Cardiac muscle cell (in vitro differentiated cells and primary cell): ENCODE measurements at regions not wholly inside any gene's neighbourhood (a gene's known extent, or its start where the extent isn't known, plus 50 kb on each side); places are given as distances from the start of the nearest gene placed in this dataset.
"Not testable (repeated sequence)": the region's sequence is repeated elsewhere in the genome, so short reads cannot be mapped to it uniquely, and the experiment has no call there.

Experiments used
- DNase-seq, 2 donors: peaks; one replicate each; pipeline versions ENCODE4 v3.0.0 to v3.0.0-alpha.2; 2010 to 2017; ENCODE audit warnings: low read depth in 1 of 2, low spot score in 1 of 2
- H3K27ac ChIP-seq: fragments of 200-600 bp; sonication (generic); 2 replicates; pipeline ENCODE4 v1.5.1; 2016
- H3K27me3 ChIP-seq: fragments of 200-600 bp; sonication (generic); 2 replicates; pipeline ENCODE4 v1.6.0; 2016; ENCODE audit warnings: control low read depth
- H3K36me3 ChIP-seq: fragments of 200-600 bp; sonication (generic); 2 replicates; pipeline ENCODE4 v1.5.1; 2016; ENCODE audit warnings: control low read depth
- H3K4me1 ChIP-seq: fragments of 200-600 bp; sonication (generic); 2 replicates; pipeline ENCODE4 v1.8.1; 2017; ENCODE audit warnings: low read depth, mild to moderate bottlenecking, mixed run types
- H3K4me3 ChIP-seq: fragments of 200-600 bp; sonication (generic); 2 replicates; pipeline ENCODE4 v1.5.1; 2016; ENCODE audit warnings: mild to moderate bottlenecking
- H3K9me3 ChIP-seq: fragments of 200-600 bp; sonication (generic); 2 replicates; pipeline ENCODE4 v1.5.1; 2017; ENCODE audit warnings: low read depth, mild to moderate bottlenecking, control low read depth
- TF ChIP-seq, protein P1 (sequence below): IDR thresholded peaks from 2 replicates; pipeline ENCODE4 v1.5.1; 2012; ENCODE audit warnings: low read depth, mild to moderate bottlenecking, low read length

DNA sequence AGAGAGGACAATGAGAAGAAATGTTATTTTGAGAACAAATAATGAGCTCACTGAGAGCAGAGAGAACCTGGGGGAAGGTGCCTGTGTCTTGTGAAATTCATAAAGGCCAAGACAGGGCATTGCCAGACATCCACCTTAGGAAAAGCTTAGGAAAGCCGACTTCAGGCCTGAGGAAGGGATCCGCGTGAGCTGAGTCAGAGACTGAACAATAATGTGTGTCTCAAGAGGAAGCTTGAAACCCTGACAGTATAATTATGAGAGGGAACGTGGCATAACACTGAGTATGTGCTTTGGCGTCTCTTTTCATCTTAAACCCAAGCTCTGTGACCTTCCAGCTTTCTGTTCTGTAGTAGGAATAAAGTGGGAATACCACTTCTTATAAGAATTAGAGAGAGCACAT lies 307.2 kb downstream of the ACTR3B start:
- no peak for DNase-seq
- TF ChIP-seq, protein P1, sequence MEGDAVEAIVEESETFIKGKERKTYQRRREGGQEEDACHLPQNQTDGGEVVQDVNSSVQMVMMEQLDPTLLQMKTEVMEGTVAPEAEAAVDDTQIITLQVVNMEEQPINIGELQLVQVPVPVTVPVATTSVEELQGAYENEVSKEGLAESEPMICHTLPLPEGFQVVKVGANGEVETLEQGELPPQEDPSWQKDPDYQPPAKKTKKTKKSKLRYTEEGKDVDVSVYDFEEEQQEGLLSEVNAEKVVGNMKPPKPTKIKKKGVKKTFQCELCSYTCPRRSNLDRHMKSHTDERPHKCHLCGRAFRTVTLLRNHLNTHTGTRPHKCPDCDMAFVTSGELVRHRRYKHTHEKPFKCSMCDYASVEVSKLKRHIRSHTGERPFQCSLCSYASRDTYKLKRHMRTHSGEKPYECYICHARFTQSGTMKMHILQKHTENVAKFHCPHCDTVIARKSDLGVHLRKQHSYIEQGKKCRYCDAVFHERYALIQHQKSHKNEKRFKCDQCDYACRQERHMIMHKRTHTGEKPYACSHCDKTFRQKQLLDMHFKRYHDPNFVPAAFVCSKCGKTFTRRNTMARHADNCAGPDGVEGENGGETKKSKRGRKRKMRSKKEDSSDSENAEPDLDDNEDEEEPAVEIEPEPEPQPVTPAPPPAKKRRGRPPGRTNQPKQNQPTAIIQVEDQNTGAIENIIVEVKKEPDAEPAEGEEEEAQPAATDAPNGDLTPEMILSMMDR, result no peak
- Histone ChIP-seq H3K9me3 (no peaks in the 10 kb centered on the region), H3K36me3 (no peaks in the 10 kb centered on the region), H3K27me3 (no peaks in the 10 kb centered on the region), H3K4me1 (no peaks in the 10 kb centered on the region), H3K4me3 (no peak overlapping the region), H3K27ac (no peak overlapping the region)

DNA sequence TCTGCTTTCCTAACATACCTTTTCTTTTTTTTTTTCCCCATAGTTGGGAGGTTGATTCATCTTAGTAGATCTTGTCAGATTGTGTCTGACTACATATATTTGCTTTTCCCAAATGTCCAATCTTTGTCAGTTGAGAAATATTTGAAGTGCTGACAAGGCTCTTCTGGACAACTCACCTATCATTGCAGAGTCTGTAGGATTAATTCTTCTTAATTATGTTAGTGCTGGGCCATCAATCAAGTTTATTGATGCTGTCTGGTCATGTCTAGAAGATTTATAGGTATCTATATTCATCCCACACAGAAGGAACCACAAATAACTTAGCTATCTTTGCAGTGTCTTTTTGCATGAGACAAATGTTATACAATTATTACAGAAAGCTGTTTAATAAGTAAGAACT lies 310.6 kb downstream of the ACTR3B start:
- H3K36me3 ChIP-seq, result no peaks in the 10 kb centered on the region
- DNase-seq, result no peak
- H3K4me1 ChIP-seq, result no peaks in the 10 kb centered on the region
- TF ChIP-seq, protein P1, result no peak
- H3K27ac ChIP-seq, result no peak overlapping the region
- H3K4me3 ChIP-seq, result no peak overlapping the region
- H3K9me3 ChIP-seq, result no peaks in the 10 kb centered on the region
- H3K27me3 ChIP-seq, result no peaks in the 10 kb centered on the region

DNA sequence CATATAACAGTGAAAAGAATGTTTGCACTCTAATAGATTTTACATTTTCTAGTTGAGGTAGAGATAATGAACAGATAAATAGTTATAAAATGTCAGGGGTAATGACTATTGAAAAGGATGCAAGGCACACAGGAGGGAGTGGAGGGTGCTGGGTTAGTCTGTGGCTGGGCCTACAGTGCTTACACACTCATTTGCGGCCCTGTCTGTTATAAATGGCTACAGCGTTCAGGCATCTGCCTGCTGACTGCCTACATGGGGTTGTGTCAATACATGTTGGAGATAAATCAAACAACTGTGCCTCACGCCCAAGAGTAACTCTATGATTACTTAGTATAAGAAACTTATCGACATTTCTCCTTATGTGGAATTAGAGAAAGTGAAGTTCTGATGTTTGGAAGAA lies 313.3 kb downstream of the ACTR3B start:
- H3K4me1 ChIP-seq, result no peaks in the 10 kb centered on the region
- TF ChIP-seq, protein P1, result no peak
- no peak overlapping the region for H3K27ac ChIP-seq
- H3K36me3 ChIP-seq, result no peaks in the 10 kb centered on the region
- H3K27me3 ChIP-seq, result no peaks in the 10 kb centered on the region
- H3K9me3 ChIP-seq, result no peaks in the 10 kb centered on the region
- no peak for DNase-seq
- H3K4me3 ChIP-seq, result no peak overlapping the region

GRCh38 chr7:153076289-153076688 lies 316.7 kb downstream of the ACTR3B start:
- not testable (repeated sequence) for H3K27me3 ChIP-seq, H3K27ac ChIP-seq, H3K36me3 ChIP-seq, H3K4me3 ChIP-seq, DNase-seq, H3K4me1 ChIP-seq, H3K9me3 ChIP-seq

- TF ChIP-seq, protein P1, result no peak
- DNase-seq, result no peak
- Histone ChIP-seq H3K4me3 (no peak overlapping the region), H3K4me1 (no peaks in the 10 kb centered on the region), H3K27me3 (no peaks in the 10 kb centered on the region), H3K9me3 (no peaks in the 10 kb centered on the region), H3K27ac (no peak overlapping the region), H3K36me3 (no peaks in the 10 kb centered on the region)
Measured at GRCh38 chr7:153081496-153081895, 321.9 kb downstream of the ACTR3B start.

- no peak for DNase-seq
- TF ChIP-seq, protein P1, result no peak
Measured at GRCh38 chr7:153084278-153084677, 324.7 kb downstream of the ACTR3B start.

More at GRCh38 chr7:153084278-153084677, 324.7 kb downstream of the ACTR3B start:
- no peaks in the 10 kb centered on the region for H3K27me3 ChIP-seq
- no peak overlapping the region for H3K4me3 ChIP-seq
- H3K36me3 ChIP-seq, result no peaks in the 10 kb centered on the region
- H3K27ac ChIP-seq, result no peak overlapping the region
- no peaks in the 10 kb centered on the region for H3K9me3 ChIP-seq
- no peaks in the 10 kb centered on the region for H3K4me1 ChIP-seq
